K562 (cell line): ENCODE measurements at regions not wholly inside any gene's neighbourhood (a gene's known extent, or its start where the extent isn't known, plus 50 kb on each side); places are given as distances from the start of the nearest gene placed in this dataset.

ENCODE experiments used
- ATAC-seq: fragments of 200-7000 bp; cut with Tn5 transposase; 3 replicates; pipeline ENCODE4 v1.9.1; 2020; ENCODE audit warnings: moderate library complexity
- BruUV-seq: library from RNA; stranded (reverse); fragments of 400-500 nt; replicated peaks from 2 replicates; lab custom pipeline; 2021; lab: Mats Ljungman, UMichigan
- CTCF ChIA-PET: fragments of 300-600 bp; formaldehyde crosslinking; extraction: SDS; loops from one replicate; lab custom pipeline; 2021; ENCODE audit warnings: low intra/inter-chr PET ratio; lab: Yijun Ruan, JAX
- POLR2A ChIA-PET: fragments of 300-600, 350-650 bp; sonication (Branson Sonifier 250); formaldehyde crosslinking; extraction: SDS; loops from one replicate; lab custom pipeline; 2021; ENCODE audit warnings: antibody characterized with exemption, inconsistent platforms; lab: Yijun Ruan, JAX
- DNase-seq, 4 experiments: peaks; one replicate each; pipeline versions ENCODE4 v3.0.0 to v3.0.0-alpha.2; 2011 to 2018; ENCODE audit warnings: low spot score in 3 of 4, mixed read lengths in 3 of 4; ENCODE audit errors: extremely low read depth in 1 of 4
- FAIRE-seq: peaks from 2 replicates; lab custom pipeline; 2011; peaks lifted over from hg19 to GRCh38; lab: Jason Lieb, UNC
- H2AFZ ChIP-seq: 2 replicates; pipeline ENCODE4 v1.6.0; 2011; ENCODE audit warnings: low read depth, low read length, control low read depth, inconsistent platforms
- H3K27ac ChIP-seq: fragments of 200-600 bp; 3 replicates; pipeline ENCODE4 v1.8.0; 2011; ENCODE audit warnings: low read depth, mild to moderate bottlenecking, control low read depth, inconsistent platforms, low read length, moderate library complexity, mixed read lengths; ENCODE audit errors: extremely low read depth
- H3K27me3 ChIP-seq, 2 experiments: fragments of 300-600 bp in 1 of 2; 2 replicates in 1 of 2; 3 replicates in 1 of 2; pipeline versions ENCODE4 v1.6.0 to v1.8.0; 2011; ENCODE audit warnings: inconsistent platforms in 2 of 2, low read length in 2 of 2, mild to moderate bottlenecking in 1 of 2, mixed read lengths in 1 of 2, moderate library complexity in 1 of 2; ENCODE audit not compliant: control insufficient read depth in 2 of 2, insufficient read depth in 2 of 2
- H3K36me3 ChIP-seq: fragments of 300-600 bp; 3 replicates; pipeline ENCODE4 v1.8.0; 2011; ENCODE audit warnings: mild to moderate bottlenecking, low read length, inconsistent platforms; ENCODE audit not compliant: control insufficient read depth, insufficient read depth
- H3K4me1 ChIP-seq, 2 experiments: fragments of 200-600 bp in 1 of 2; replicated peaks in 1 of 2; 2 replicates in 1 of 2; 3 replicates in 1 of 2; pipeline versions ENCODE4 v1.5.1 to v1.8.0; 2011; ENCODE audit warnings: inconsistent platforms in 2 of 2, low read length in 2 of 2, mild to moderate bottlenecking in 1 of 2, mixed read lengths in 1 of 2, moderate library complexity in 1 of 2; ENCODE audit not compliant: control insufficient read depth in 2 of 2, insufficient read depth in 2 of 2
- H3K4me2 ChIP-seq: 2 replicates; pipeline ENCODE4 v1.6.1; 2011; ENCODE audit warnings: low read length, control low read depth, inconsistent platforms, mixed read lengths; ENCODE audit not compliant: insufficient read depth
- H3K4me3 ChIP-seq: fragments of 200-600 bp; sonication (generic), shearing (Covaris generic); 2 replicates; pipeline ENCODE4 v1.5.1; 2016; ENCODE audit warnings: control low read depth, inconsistent platforms
- H3K79me2 ChIP-seq: fragments of 200-600 bp; 3 replicates; pipeline ENCODE4 v1.8.0; 2011; ENCODE audit warnings: low read length, inconsistent platforms; ENCODE audit not compliant: control insufficient read depth, insufficient read depth
- H3K9ac ChIP-seq, 2 experiments: 2 replicates each; pipeline versions ENCODE4 v1.6.0 to v1.6.1; 2011; ENCODE audit warnings: low read depth in 2 of 2, low read length in 2 of 2, control low read depth in 1 of 2, inconsistent platforms in 1 of 2, mild to moderate bottlenecking in 1 of 2, mixed read lengths in 1 of 2; ENCODE audit not compliant: insufficient read depth in 1 of 2
- H3K9me1 ChIP-seq: one replicate; pipeline ENCODE4 v1.6.0; 2011; ENCODE audit warnings: inconsistent platforms, mild to moderate bottlenecking, low read length, moderate library complexity; ENCODE audit not compliant: control insufficient read depth, insufficient read depth
- H3K9me3 ChIP-seq: replicated peaks from 2 replicates; pipeline ENCODE4 v1.5.1; 2011; ENCODE audit warnings: low read depth, low read length, inconsistent platforms; ENCODE audit not compliant: control insufficient read depth, insufficient read depth
- H4K20me1 ChIP-seq: replicated peaks from 2 replicates; pipeline ENCODE4 v1.6.1; 2011; ENCODE audit warnings: low read length, inconsistent platforms, mixed read lengths; ENCODE audit not compliant: control insufficient read depth, insufficient read depth
- CUX1 ChIP-seq: fragments of 200-800 bp; sonication (Bioruptor generic); IDR thresholded peaks from 2 replicates; pipeline ENCODE4 v1.6.1; 2016; ENCODE audit warnings: missing genetic modification characterization, missing compliant biosample characterization
- EWSR1 ChIP-seq: fragments of 450-650 bp; IDR thresholded peaks from 2 replicates; pipeline ENCODE4 v1.6.1; 2018; ENCODE audit warnings: borderline replicate concordance, mild to moderate bottlenecking, low read depth, moderate library complexity; ENCODE audit not compliant: partially characterized antibody
- KDM1A ChIP-seq, 2 experiments: fragments of 450-650 bp; IDR thresholded peaks; 2 replicates each; pipeline ENCODE4 v1.6.1; 2016; ENCODE audit warnings: mild to moderate bottlenecking in 2 of 2
- NR2C2 ChIP-seq, 2 experiments: fragments of 200-800 bp in 1 of 2; sonication (Bioruptor generic) in 1 of 2; sonication (generic) in 1 of 2; formaldehyde crosslinking in 1 of 2; IDR thresholded peaks; 2 replicates each; pipeline versions ENCODE4 v1.6.1 to v1.8.0; 2016 to 2022; ENCODE audit warnings: mild to moderate bottlenecking in 1 of 2, missing compliant biosample characterization in 1 of 2, missing genetic modification characterization in 1 of 2, missing genetic modification reagents in 1 of 2
- PATZ1 ChIP-seq: fragments of 250-450 bp; sonication (Bioruptor Pico); IDR thresholded peaks from 2 replicates; pipeline ENCODE4 v1.5.0; 2020; ENCODE audit warnings: mild to moderate bottlenecking, borderline replicate concordance
- POLR3A ChIP-seq: IDR thresholded peaks from 2 replicates; pipeline ENCODE4 v1.6.1; 2011; ENCODE audit warnings: borderline replicate concordance, mild to moderate bottlenecking, moderate library complexity; ENCODE audit not compliant: insufficient read length, insufficient read depth; ENCODE audit errors: extremely low read depth
- RAD51 ChIP-seq: fragments of 450-650 bp; IDR thresholded peaks from 2 replicates; pipeline ENCODE4 v1.7.1; 2016; ENCODE audit warnings: low read depth, mild to moderate bottlenecking, borderline replicate concordance
- SMAD3 ChIP-seq: fragments of 450-650 bp; formaldehyde crosslinking; conservative IDR thresholded peaks from 2 replicates; pipeline ENCODE4 v1.4.0; 2020; ENCODE audit warnings: mild to moderate bottlenecking
- SP1 ChIP-seq: sonication (generic); formaldehyde crosslinking; IDR thresholded peaks from 2 replicates; pipeline ENCODE4 v1.8.1; 2022; ENCODE audit warnings: mild to moderate bottlenecking, missing genetic modification reagents
- ZBTB7A ChIP-seq: IDR thresholded peaks from 2 replicates; pipeline ENCODE4 v1.6.1; 2011; ENCODE audit warnings: low read depth, mild to moderate bottlenecking, low read length, moderate library complexity, borderline replicate concordance; ENCODE audit not compliant: control insufficient read depth
- ZKSCAN3 ChIP-seq: fragments of 250-450 bp; sonication (Bioruptor Pico); IDR thresholded peaks from 2 replicates; pipeline ENCODE4 v1.4.0; 2020
- ZNF24 ChIP-seq: fragments of 450-650 bp; IDR thresholded peaks from 2 replicates; pipeline ENCODE4 v1.6.1; 2016
- ZNF408 ChIP-seq: fragments of 250-450 bp; sonication (Bioruptor Pico); IDR thresholded peaks from 2 replicates; pipeline ENCODE4 v1.4.0; 2020; ENCODE audit warnings: low read depth, mild to moderate bottlenecking, moderate library complexity
- ZNF644 ChIP-seq: fragments of 200-800 bp; sonication (Bioruptor generic); IDR thresholded peaks from 2 replicates; pipeline ENCODE4 v1.6.1; 2016; ENCODE audit warnings: low read depth, missing genetic modification characterization, missing compliant biosample characterization
- ZNF75A ChIP-seq: fragments of 450-650 bp; formaldehyde crosslinking; IDR thresholded peaks from 2 replicates; pipeline ENCODE4 v1.4.0; 2020; ENCODE audit warnings: mild to moderate bottlenecking
- ZNF778 ChIP-seq: fragments of 450-650 bp; formaldehyde crosslinking; IDR thresholded peaks from 2 replicates; pipeline ENCODE4 v1.4.0; 2020; ENCODE audit warnings: mild to moderate bottlenecking, moderate library complexity
- WGBS: fragments of 100-300 bp; shearing (Covaris generic); methylation state at CpG from one replicate; pipeline ENCODE4 v1.1.6; 2016; ENCODE audit warnings: low coverage, mixed read lengths; ENCODE audit not compliant: insufficient coverage; ENCODE audit errors: missing lambda C conversion rate; 5-methylcytosine and 5-hydroxymethylcytosine counted together
- in situ Hi-C: fragments of 300-500 bp; cut with MboI; formaldehyde crosslinking; loops from 4 replicates; pipeline ENCODE4 v1.15.0; 2018; ENCODE audit warnings: inconsistent platforms, mixed read lengths
- intact Hi-C: fragments of 100-400 bp; cut with micrococcal nuclease; formaldehyde crosslinking; loops from 2 replicates; pipeline ENCODE4 v1.14.2; 2022
- TF ChIP-seq, protein P1 (sequence below): sonication (generic); formaldehyde crosslinking; IDR thresholded peaks from 2 replicates; pipeline ENCODE4 v1.9.0; 2022; ENCODE audit warnings: mild to moderate bottlenecking, missing genetic modification reagents

DNA sequence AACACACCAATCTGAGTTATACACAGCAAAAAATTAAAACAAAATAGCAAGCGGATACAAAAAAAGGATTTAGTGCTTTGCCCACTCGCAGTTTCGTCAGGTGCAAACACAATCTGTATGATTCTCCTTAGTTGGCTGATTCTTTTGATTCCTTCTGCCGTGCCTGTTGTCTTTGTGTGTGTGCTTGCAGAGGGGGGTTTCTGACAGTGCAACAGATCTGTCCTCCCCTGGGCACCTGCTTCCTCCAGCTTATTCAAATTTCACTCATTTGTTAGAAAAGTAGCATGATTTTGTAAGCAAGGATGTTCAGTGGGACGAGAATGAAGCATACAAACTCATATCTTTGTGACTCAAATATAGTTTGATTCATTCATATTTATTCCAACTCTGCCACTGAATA is 74.0 kb upstream of the NEO1 start:
- H3K27ac ChIP-seq: no peak overlapping the region
- in situ Hi-C loops: no loop called here
- H3K9me1 ChIP-seq: no peaks in the 10 kb centered on the region
- no peaks in the 10 kb centered on the region for H3K79me2 ChIP-seq
- no peak overlapping the region for H2AFZ ChIP-seq
- no peak overlapping the region for H3K9ac ChIP-seq
- ChIA-PET POLR2A (no interaction called here), CTCF (no interaction called here)
- H3K27me3 ChIP-seq: no peaks in the 10 kb centered on the region; a peak in 1 of 5 replicates
- DNase-seq (no peak), FAIRE-seq (no peak), ATAC-seq (no peak)
- no peaks in the 10 kb centered on the region for H4K20me1 ChIP-seq
- H3K9me3 ChIP-seq: no peaks in the 10 kb centered on the region
- intact Hi-C loops: no loop called here
- BruUV-seq: no TSS peak
- no peaks in the 10 kb centered on the region for H3K4me1 ChIP-seq
- H3K4me2 ChIP-seq: no peak overlapping the region
- H3K36me3 ChIP-seq: no peaks in the 10 kb centered on the region
- WGBS: 0% methylated on average over 5 of the region's 5 CpGs
- no peak overlapping the region for H3K4me3 ChIP-seq
- TF ChIP-seq ZNF24 (no peak), ZNF408 (CRISPR knock-in tag) (no peak), ZBTB7A (no peak), NR2C2 (CRISPR knock-in tag; IDR thresholded peaks at IDR 0.05) (no peak), NR2C2 (tag; IDR thresholded peaks at IDR 0.05) (no peak), PATZ1 (no peak), ZNF75A (CRISPR knock-in tag) (no peak), SP1 (CRISPR knock-in tag) (no peak), POLR3A (no peak), ZNF644 (tag) (no peak), ZKSCAN3 (CRISPR knock-in tag) (no peak), SMAD3 (CRISPR knock-in tag) (no peak), EWSR1 (no peak), ZNF778 (no peak), CUX1 (no peak), KDM1A (IDR thresholded peaks at IDR 0.05) (no peak), RAD51 (no peak)
- TF ChIP-seq, protein P1, sequence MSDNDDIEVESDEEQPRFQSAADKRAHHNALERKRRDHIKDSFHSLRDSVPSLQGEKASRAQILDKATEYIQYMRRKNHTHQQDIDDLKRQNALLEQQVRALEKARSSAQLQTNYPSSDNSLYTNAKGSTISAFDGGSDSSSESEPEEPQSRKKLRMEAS (CRISPR knock-in tag): no peak
